ENCODE measurements at regions not wholly inside any gene's neighbourhood (a gene's known extent, or its start where the extent isn't known, plus 50 kb on each side); places are given as distances from the start of the nearest gene placed in this dataset.

DNA sequence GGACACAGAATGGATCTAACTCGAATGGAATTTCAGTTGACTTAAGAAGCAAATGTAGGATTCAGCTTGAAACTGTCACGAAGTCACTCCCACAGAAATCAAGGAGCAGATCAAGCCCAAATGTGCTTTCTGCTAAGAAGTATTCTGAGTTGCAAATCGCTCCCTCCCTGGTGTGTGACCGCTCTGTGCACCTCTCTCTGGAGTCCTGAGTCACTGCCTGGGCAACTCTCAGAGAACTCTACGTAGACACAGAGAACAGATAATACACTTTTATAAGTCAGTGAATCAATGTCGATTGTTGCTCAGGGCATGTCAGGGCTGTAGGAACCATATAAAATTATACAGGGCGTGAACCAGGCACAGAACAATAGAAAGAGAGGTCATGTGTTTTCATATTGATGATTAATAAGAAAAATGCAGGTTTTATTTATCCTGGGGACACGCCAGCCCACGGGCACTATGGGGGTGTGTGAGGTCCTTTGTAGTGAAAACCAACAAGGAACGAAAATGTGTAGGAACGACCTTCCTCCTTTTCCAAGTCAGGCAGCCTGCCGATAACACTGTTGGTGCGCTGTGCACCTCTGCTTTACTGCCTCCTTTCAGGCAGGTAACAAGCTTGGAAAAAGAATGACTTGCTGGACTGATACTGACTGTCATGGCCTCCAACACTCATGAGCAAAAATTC, 248.1 kb upstream of the FOXQ1 start:
- Histone ChIP-seq H3K9ac (ENCODE audit: low read length) (no peak overlapping the region), H3K4me1 (ENCODE audit: low read length) (no peaks in the 10 kb centered on the region), H3K9me3 (replicated peaks; ENCODE audit: insufficient read depth, low read length) (no peaks in the 10 kb centered on the region), H3K36me3 (replicated peaks; ENCODE audit: insufficient read depth, low read length) (no peaks in the 10 kb centered on the region), H3K4me2 (ENCODE audit: low read depth, low read length) (no peak overlapping the region), H2AFZ (ENCODE audit: low read length) (no peak overlapping the region), H3K27me3 (replicated peaks; ENCODE audit: insufficient read depth, low read length) (no peaks in the 10 kb centered on the region), H4K20me1 (ENCODE audit: insufficient read depth, low read length) (no peaks in the 10 kb centered on the region), H3K4me3 (ENCODE audit: low read length) (no peak overlapping the region), H3F3A (ENCODE audit: insufficient read depth, low read length) (no peaks in the 10 kb centered on the region), H3K27ac (ENCODE audit: low read length) (no peak overlapping the region), H3K9me2 (replicated peaks; ENCODE audit: insufficient read depth, low read length) (no peaks in the 10 kb centered on the region), H3K79me2 (ENCODE audit: low read length) (no peaks in the 10 kb centered on the region)
- no peak for TF ChIP-seq EZH2 (optimal IDR thresholded peaks at IDR 0.05; ENCODE audit: low read depth, low read length)
- TF ChIP-seq, protein P1, sequence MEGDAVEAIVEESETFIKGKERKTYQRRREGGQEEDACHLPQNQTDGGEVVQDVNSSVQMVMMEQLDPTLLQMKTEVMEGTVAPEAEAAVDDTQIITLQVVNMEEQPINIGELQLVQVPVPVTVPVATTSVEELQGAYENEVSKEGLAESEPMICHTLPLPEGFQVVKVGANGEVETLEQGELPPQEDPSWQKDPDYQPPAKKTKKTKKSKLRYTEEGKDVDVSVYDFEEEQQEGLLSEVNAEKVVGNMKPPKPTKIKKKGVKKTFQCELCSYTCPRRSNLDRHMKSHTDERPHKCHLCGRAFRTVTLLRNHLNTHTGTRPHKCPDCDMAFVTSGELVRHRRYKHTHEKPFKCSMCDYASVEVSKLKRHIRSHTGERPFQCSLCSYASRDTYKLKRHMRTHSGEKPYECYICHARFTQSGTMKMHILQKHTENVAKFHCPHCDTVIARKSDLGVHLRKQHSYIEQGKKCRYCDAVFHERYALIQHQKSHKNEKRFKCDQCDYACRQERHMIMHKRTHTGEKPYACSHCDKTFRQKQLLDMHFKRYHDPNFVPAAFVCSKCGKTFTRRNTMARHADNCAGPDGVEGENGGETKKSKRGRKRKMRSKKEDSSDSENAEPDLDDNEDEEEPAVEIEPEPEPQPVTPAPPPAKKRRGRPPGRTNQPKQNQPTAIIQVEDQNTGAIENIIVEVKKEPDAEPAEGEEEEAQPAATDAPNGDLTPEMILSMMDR (IDR thresholded peaks at IDR 0.05; ENCODE audit: low read length): no peak
- TF ChIP-seq EZH2phosphoT487 (IDR thresholded peaks at IDR 0.05; ENCODE audit: low read length): no peak
- no peak for DNase-seq

DNA sequence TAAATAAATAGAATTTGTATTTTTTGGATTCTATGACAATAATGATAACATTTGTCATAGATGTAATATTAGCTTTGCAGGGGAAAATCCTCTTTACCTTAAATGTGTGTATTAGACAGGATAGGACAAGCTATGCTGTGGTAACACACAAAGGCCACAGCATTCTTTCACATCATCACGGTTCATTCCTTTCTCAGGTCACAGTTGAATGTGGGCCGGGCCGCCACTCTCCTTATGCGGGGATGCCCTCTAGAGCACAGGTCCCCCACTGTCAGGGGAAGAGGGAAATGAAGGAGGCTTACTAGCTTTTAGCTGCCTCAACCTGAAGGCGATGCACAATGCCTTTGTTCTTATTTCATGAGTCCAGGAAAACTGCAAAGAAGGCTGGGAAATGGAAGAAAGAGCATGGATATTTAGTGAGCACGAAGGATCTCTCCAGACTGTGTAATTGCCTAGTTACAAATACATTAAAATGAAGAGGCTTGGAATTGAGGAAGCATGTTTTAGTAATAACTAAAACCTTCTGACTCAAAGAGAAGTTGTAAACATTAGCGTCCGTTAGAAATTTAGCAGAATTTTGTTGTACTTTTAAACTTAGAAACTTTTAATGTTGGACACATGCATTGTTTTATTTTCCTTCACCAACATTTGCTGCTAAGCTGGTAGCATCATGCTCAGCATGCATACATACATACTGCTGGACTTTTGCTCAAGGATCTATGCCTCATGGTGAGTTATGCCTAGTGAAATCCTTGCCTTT, 248.9 kb upstream of the FOXQ1 start:
- H3K9me3 ChIP-seq (replicated peaks; ENCODE audit: insufficient read depth, low read length): no peaks in the 10 kb centered on the region
- H4K20me1 ChIP-seq (ENCODE audit: insufficient read depth, low read length): no peaks in the 10 kb centered on the region
- no peak overlapping the region for H3K4me3 ChIP-seq (ENCODE audit: low read length)
- no peak overlapping the region for H2AFZ ChIP-seq (ENCODE audit: low read length)
- H3K79me2 ChIP-seq (ENCODE audit: low read length): no peaks in the 10 kb centered on the region
- no peaks in the 10 kb centered on the region for H3K9me2 ChIP-seq (replicated peaks; ENCODE audit: insufficient read depth, low read length)
- H3K27ac ChIP-seq (ENCODE audit: low read length): no peak overlapping the region
- H3F3A ChIP-seq (ENCODE audit: insufficient read depth, low read length): no peaks in the 10 kb centered on the region
- no peaks in the 10 kb centered on the region for H3K27me3 ChIP-seq (replicated peaks; ENCODE audit: insufficient read depth, low read length)
- H3K4me2 ChIP-seq (ENCODE audit: low read depth, low read length): no peak overlapping the region
- H3K9ac ChIP-seq (ENCODE audit: low read length): no peak overlapping the region
- no peak for DNase-seq
- TF ChIP-seq EZH2 (optimal IDR thresholded peaks at IDR 0.05; ENCODE audit: low read depth, low read length): no peak
- TF ChIP-seq, protein P1 (IDR thresholded peaks at IDR 0.05; ENCODE audit: low read length): no peak
- TF ChIP-seq EZH2phosphoT487 (IDR thresholded peaks at IDR 0.05; ENCODE audit: low read length): no peak
- H3K36me3 ChIP-seq (replicated peaks; ENCODE audit: insufficient read depth, low read length): no peaks in the 10 kb centered on the region
- H3K4me1 ChIP-seq (ENCODE audit: low read length): no peaks in the 10 kb centered on the region

DNA sequence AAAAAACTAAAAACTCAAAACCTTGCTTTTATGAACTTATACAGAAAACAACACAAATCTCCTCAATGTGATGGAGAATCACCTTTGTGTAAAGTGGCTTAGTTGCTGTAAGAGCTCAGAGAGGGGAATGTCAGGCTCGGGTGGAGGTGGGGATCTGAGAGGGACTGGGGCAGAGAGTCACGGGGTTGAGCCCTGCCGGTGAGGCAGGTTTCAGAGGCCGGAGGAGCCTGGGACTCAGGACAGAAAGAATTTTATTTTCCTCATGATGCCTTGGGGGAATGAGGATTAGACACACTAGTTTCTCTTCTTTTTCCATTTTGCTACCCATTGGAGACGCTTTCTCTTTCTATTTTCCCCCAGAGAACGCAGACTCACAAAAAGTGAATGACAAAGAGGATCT, 252.3 kb upstream of the FOXQ1 start:
- no peak for DNase-seq
- Histone ChIP-seq H3K4me1 (ENCODE audit: low read length) (no peaks in the 10 kb centered on the region), H3K9me2 (replicated peaks; ENCODE audit: insufficient read depth, low read length) (no peaks in the 10 kb centered on the region), H3K36me3 (replicated peaks; ENCODE audit: insufficient read depth, low read length) (no peaks in the 10 kb centered on the region), H3K4me3 (ENCODE audit: low read length) (no peak overlapping the region), H3K4me2 (ENCODE audit: low read depth, low read length) (no peak overlapping the region), H3K9ac (ENCODE audit: low read length) (no peak overlapping the region), H3K27me3 (replicated peaks; ENCODE audit: insufficient read depth, low read length) (no peaks in the 10 kb centered on the region), H3K9me3 (replicated peaks; ENCODE audit: insufficient read depth, low read length) (no peaks in the 10 kb centered on the region), H3K27ac (ENCODE audit: low read length) (no peak overlapping the region), H4K20me1 (ENCODE audit: insufficient read depth, low read length) (no peaks in the 10 kb centered on the region), H3K79me2 (ENCODE audit: low read length) (no peaks in the 10 kb centered on the region), H2AFZ (ENCODE audit: low read length) (no peak overlapping the region), H3F3A (ENCODE audit: insufficient read depth, low read length) (no peaks in the 10 kb centered on the region)
- no peak for TF ChIP-seq EZH2phosphoT487 (IDR thresholded peaks at IDR 0.05; ENCODE audit: low read length)
- TF ChIP-seq EZH2 (optimal IDR thresholded peaks at IDR 0.05; ENCODE audit: low read depth, low read length): no peak
- TF ChIP-seq, protein P1 (IDR thresholded peaks at IDR 0.05; ENCODE audit: low read length): no peak

Data from MM.1S (cell line).